ENCODE measurements at regions not wholly inside any gene's neighbourhood (a gene's known extent, or its start where the extent isn't known, plus 50 kb on each side); places are given as distances from the start of the nearest gene placed in this dataset.

GRCh38 chr11:80118073-80118472, 677.2 kb upstream of the TENM4 start:
- POLR2A ChIA-PET (ENCODE audit: partially characterized antibody): no interaction called here
- Histone ChIP-seq H2BK5ac (ENCODE audit: low read depth, low read length) (no peak overlapping the region), H3K9me3 (ENCODE audit: insufficient read depth in 2 of 2, low read depth in 1 of 2, low read length in 1 of 2) (no peaks in the 10 kb centered on the region), H3K23me2 (ENCODE audit: low read depth, low read length) (no peaks in the 10 kb centered on the region), H3K14ac (ENCODE audit: insufficient read length) (no peak overlapping the region), H2BK20ac (ENCODE audit: low read length) (no peak overlapping the region), H4K91ac (replicated peaks; ENCODE audit: insufficient read length, low read length) (no peak overlapping the region), H3K36me3 (ENCODE audit: control insufficient read depth in 2 of 4, insufficient read depth in 4 of 4, low read length in 3 of 4) (no peaks in the 10 kb centered on the region), H3K4me1 (replicated peaks in 1 of 4; ENCODE audit: control insufficient read depth in 3 of 4, insufficient read depth in 4 of 4, low read length in 3 of 4) (no peaks in the 10 kb centered on the region), H2BK15ac (ENCODE audit: low read length) (no peak overlapping the region), H2AK5ac (ENCODE audit: low read depth, low read length) (no peak overlapping the region), H4K20me1 (replicated peaks in 1 of 2; ENCODE audit: control insufficient read depth in 1 of 2, insufficient read depth in 2 of 2, low read length in 2 of 2) (no peaks in the 10 kb centered on the region), H3K18ac (ENCODE audit: extremely low read depth, low read length) (no peak overlapping the region), H2AFZ (ENCODE audit: low read length) (no peak overlapping the region), H3K56ac (replicated peaks; ENCODE audit: insufficient read length, low read depth, low read length) (no peak overlapping the region), H4K5ac (ENCODE audit: insufficient read length, low read depth, low read length) (no peak overlapping the region), H3K4ac (replicated peaks; ENCODE audit: insufficient read length, low read depth, low read length) (no peak overlapping the region), H3K27me3 (replicated peaks in 1 of 4; ENCODE audit: control insufficient read depth in 3 of 4, extremely low read depth in 1 of 4, insufficient read depth in 3 of 4, low read length in 3 of 4) (no peaks in the 10 kb centered on the region), H3K9ac (replicated peaks in 1 of 4; ENCODE audit: extremely low read depth in 1 of 4, low read depth in 3 of 4, low read length in 3 of 4) (no peak overlapping the region), H2BK120ac (replicated peaks; ENCODE audit: low read depth, low read length) (no peak overlapping the region), H3K4me2 (ENCODE audit: insufficient read depth in 1 of 2, low read depth in 2 of 2, low read length in 2 of 2) (no peak overlapping the region), H3K79me1 (ENCODE audit: low read depth, low read length) (no peaks in the 10 kb centered on the region), H4K8ac (ENCODE audit: extremely low read depth, insufficient read depth, low read length) (no peak overlapping the region), H3K4me3 (ENCODE audit: extremely low read depth in 1 of 4, insufficient read depth in 2 of 4, low read depth in 3 of 4, low read length in 4 of 4) (no peak overlapping the region), H3K79me2 (ENCODE audit: control insufficient read depth in 1 of 2, insufficient read depth in 2 of 2, low read length in 2 of 2) (no peaks in the 10 kb centered on the region), H3K23ac (ENCODE audit: insufficient read length) (no peak overlapping the region), H3K27ac (ENCODE audit: low read depth, low read length) (no peak overlapping the region), H2BK12ac (ENCODE audit: low read depth, low read length) (no peak overlapping the region)
- CTCF ChIA-PET (ENCODE audit: partially characterized antibody): no interaction called here
- DNase-seq (ENCODE audit: low read depth in 1 of 2, low spot score in 2 of 2) (no peak), FAIRE-seq (no peak)
- TF ChIP-seq SIN3A (conservative IDR thresholded peaks at IDR 0.05 in 1 of 2, IDR thresholded peaks at IDR 0.05 in 1 of 2; ENCODE audit: low read depth in 1 of 2, low read length in 2 of 2) (no peak), RXRA (IDR thresholded peaks at IDR 0.05; ENCODE audit: insufficient read depth, low read depth, low read length) (no peak), ATF2 (IDR thresholded peaks at IDR 0.05; ENCODE audit: low read length) (no peak), NRF1 (IDR thresholded peaks at IDR 0.05; ENCODE audit: low read depth, low read length) (no peak), SP2 (IDR thresholded peaks at IDR 0.05; ENCODE audit: low read length) (no peak), BRCA1 (IDR thresholded peaks at IDR 0.05; ENCODE audit: low read depth, low read length) (no peak), JUND (IDR thresholded peaks at IDR 0.05; ENCODE audit: low read length) (no peak), CREB1 (IDR thresholded peaks at IDR 0.05) (no peak), CHD2 (IDR thresholded peaks at IDR 0.05; ENCODE audit: low read length) (no peak), GABPA (IDR thresholded peaks at IDR 0.05; ENCODE audit: borderline replicate concordance, insufficient read depth, low read length) (no peak), SP1 (IDR thresholded peaks at IDR 0.05; ENCODE audit: low read depth, low read length) (no peak), FOSL1 (IDR thresholded peaks at IDR 0.05; ENCODE audit: insufficient read depth, low read depth, low read length) (no peak), CHD1 (IDR thresholded peaks at IDR 0.05; ENCODE audit: low read depth, low read length) (no peak)
- 95% methylated on average over 2 of the region's 2 CpGs; no CpG with 5 or more reads in 1 of the 2 experiments for WGBS, 2 experiments (ENCODE audit: extremely low coverage in 1 of 2, insufficient coverage in 1 of 2, insufficient read length in 1 of 2, insufficient replicate concordance in 2 of 2, low coverage in 1 of 2, low lambda C conversion rate in 2 of 2, missing lambda C conversion rate in 1 of 2)

All from H1 (cell line).